HG02763 (cell line): ENCODE measurements at regions not wholly inside any gene's neighbourhood (a gene's known extent, or its start where the extent isn't known, plus 50 kb on each side); places are given as distances from the start of the nearest gene placed in this dataset.

Experiments used
- ATAC-seq: cut with Tn5 transposase; IDR thresholded peaks from one replicate; pipeline ENCODE4 v1.9.1; 2021; ENCODE audit warnings: mild to moderate bottlenecking, moderate library complexity; ENCODE audit not compliant: unreplicated experiment

GRCh38 chr5:10173716-10174115 is 76.0 kb downstream of the ATPSCKMT start:
- no peak for ATAC-seq

- no peak for ATAC-seq
These were observed 77.4 kb downstream of the ATPSCKMT start for GRCh38 chr5:10172247-10172646.

GRCh38 chr5:10169359-10169758 is 80.3 kb downstream of the ATPSCKMT start:
- no peak for ATAC-seq

GRCh38 chr5:10168254-10168653 is 81.4 kb downstream of the ATPSCKMT start:
- ATAC-seq = no peak

- ATAC-seq = no peak
These were observed 81.9 kb downstream of the ATPSCKMT start for GRCh38 chr5:10167806-10168205.

GRCh38 chr5:10166392-10166791 is 83.3 kb downstream of the ATPSCKMT start:
- no peak for ATAC-seq

- ATAC-seq = no peak
These were observed 87.2 kb downstream of the ATPSCKMT start for GRCh38 chr5:10162468-10162867.

- no peak for ATAC-seq
These were observed 87.9 kb downstream of the ATPSCKMT start for GRCh38 chr5:10161778-10162177.

GRCh38 chr5:10160241-10160640 is 89.4 kb downstream of the ATPSCKMT start:
- ATAC-seq = no peak

- no peak for ATAC-seq
These were observed 90.8 kb downstream of the ATPSCKMT start for GRCh38 chr5:10158886-10159285.

- ATAC-seq = no peak
These were observed 92.5 kb downstream of the ATPSCKMT start for GRCh38 chr5:10157085-10157669.

- ATAC-seq = no peak
These were observed 93.6 kb downstream of the ATPSCKMT start for GRCh38 chr5:10155897-10156667.

- no peak for ATAC-seq
These were observed 95.7 kb downstream of the ATPSCKMT start for GRCh38 chr5:10153808-10154537.

GRCh38 chr5:10153394-10153793 is 96.3 kb downstream of the ATPSCKMT start:
- no peak for ATAC-seq

- ATAC-seq = no peak
These were observed 98.0 kb downstream of the ATPSCKMT start for GRCh38 chr5:10151656-10152055.

GRCh38 chr5:10149911-10150310 is 99.8 kb downstream of the ATPSCKMT start:
- ATAC-seq = no peak

- ATAC-seq = no peak
These were observed 103.7 kb downstream of the ATPSCKMT start for GRCh38 chr5:10145923-10146401.

- no peak for ATAC-seq
These were observed 105.6 kb downstream of the ATPSCKMT start for GRCh38 chr5:10144040-10144439.

- ATAC-seq = no peak
These were observed 109.3 kb downstream of the ATPSCKMT start for GRCh38 chr5:10140195-10140973.

GRCh38 chr5:10138395-10139057 is 111.2 kb downstream of the ATPSCKMT start:
- no peak for ATAC-seq
